Aorta (tissue), 5 donors: ENCODE measurements at regions not wholly inside any gene's neighbourhood (a gene's known extent, or its start where the extent isn't known, plus 50 kb on each side); places are given as distances from the start of the nearest gene placed in this dataset.

ENCODE experiments used
- ATAC-seq: fragments of 200-7000 bp; cut with Tn5 transposase; one replicate; pipeline ENCODE4 v1.9.1; 2022; ENCODE audit warnings: moderate library complexity; ENCODE audit not compliant: low FRiP score
- DNase-seq, 2 donors: peaks; one replicate each; pipeline ENCODE4 v3.0.0-alpha.2; 2020
- H3K27ac ChIP-seq, 2 donors: one replicate each; pipeline ENCODE4 v1.5.1; 2013; ENCODE audit warnings: low read length in 2 of 2, mild to moderate bottlenecking in 2 of 2, moderate library complexity in 2 of 2, control low read depth in 1 of 2, inconsistent platforms in 1 of 2, low read depth in 1 of 2
- H3K27me3 ChIP-seq, 2 donors: one replicate each; pipeline ENCODE4 v1.6.1; 2013; ENCODE audit warnings: control low read depth in 1 of 2, low read length in 1 of 2, mild to moderate bottlenecking in 1 of 2, moderate library complexity in 1 of 2; ENCODE audit not compliant: insufficient read depth in 2 of 2, control insufficient read depth in 1 of 2
- H3K36me3 ChIP-seq, 2 donors: one replicate each; pipeline ENCODE4 v1.6.1; 2013; ENCODE audit warnings: control low read depth in 1 of 2, low read length in 1 of 2, mild to moderate bottlenecking in 1 of 2; ENCODE audit not compliant: insufficient read depth in 2 of 2, control insufficient read depth in 1 of 2
- H3K4me1 ChIP-seq, 2 donors: one replicate each; pipeline ENCODE4 v1.6.1; 2013; ENCODE audit warnings: low read length in 2 of 2, control low read depth in 1 of 2, mild to moderate bottlenecking in 1 of 2, moderate library complexity in 1 of 2; ENCODE audit not compliant: insufficient read depth in 2 of 2, control insufficient read depth in 1 of 2
- H3K4me3 ChIP-seq, 2 donors: one replicate each; pipeline ENCODE4 v1.5.1; 2013; ENCODE audit warnings: low read length in 2 of 2, control low read depth in 1 of 2, mild to moderate bottlenecking in 1 of 2
- H3K9me3 ChIP-seq: one replicate; pipeline ENCODE4 v1.6.1; 2013; ENCODE audit warnings: mild to moderate bottlenecking, low read length; ENCODE audit not compliant: control insufficient read depth
- WGBS, 2 donors: extraction: QIAGEN DNeasy Blood & Tissue Kit; methylation state at CpG; one replicate each; pipeline ENCODE4 v1.1.7; 2013; 5-methylcytosine and 5-hydroxymethylcytosine counted together
- intact Hi-C, 2 donors: fragments of 100-400 bp; cut with DNase I; formaldehyde crosslinking; loops; one replicate each; pipeline versions ENCODE4 v1.14.2 to v1.15.0; 2022
- donor health status: healthy with polysubstance abuse.
- donor health status: Bipolar disorder and iron deficiency.
- donor health status: DM: no; HTN: no; CAD: no.
- donor health status: DM: no; HTN: no; CAD: no.
- donor health status: DM: yes; HTN: yes; CAD: no.

- H3K27me3 ChIP-seq = no peaks in the 10 kb centered on the region
- whole genome bisulfite sequencing, 2 donors = 68 to 69% methylated on average over 2 of the region's 2 CpGs
- no peak overlapping the region for H3K4me3 ChIP-seq
- no peaks in the 10 kb centered on the region for H3K4me1 ChIP-seq
- DNase-seq = no peak
- H3K27ac ChIP-seq = no peak overlapping the region
- no peaks in the 10 kb centered on the region for H3K9me3 ChIP-seq
- no peaks in the 10 kb centered on the region for H3K36me3 ChIP-seq
- intact Hi-C loops = no loop called here
- no peak for ATAC-seq
Observed at GRCh38 chr9:1208157-1208556, 158.0 kb downstream of the DMRT2 start.

- Histone ChIP-seq H3K9me3 (no peaks in the 10 kb centered on the region), H3K4me3 (no peak overlapping the region), H3K27me3 (no peaks in the 10 kb centered on the region), H3K4me1 (no peaks in the 10 kb centered on the region), H3K36me3 (no peaks in the 10 kb centered on the region), H3K27ac (no peak overlapping the region)
- ATAC-seq (no peak), DNase-seq (no peak)
- intact Hi-C loops = no loop called here
- 74 to 77% methylated on average over 3 of the region's 3 CpGs for WGBS, 2 donors
Observed at GRCh38 chr9:1210954-1211353, 160.8 kb downstream of the DMRT2 start.

DNA sequence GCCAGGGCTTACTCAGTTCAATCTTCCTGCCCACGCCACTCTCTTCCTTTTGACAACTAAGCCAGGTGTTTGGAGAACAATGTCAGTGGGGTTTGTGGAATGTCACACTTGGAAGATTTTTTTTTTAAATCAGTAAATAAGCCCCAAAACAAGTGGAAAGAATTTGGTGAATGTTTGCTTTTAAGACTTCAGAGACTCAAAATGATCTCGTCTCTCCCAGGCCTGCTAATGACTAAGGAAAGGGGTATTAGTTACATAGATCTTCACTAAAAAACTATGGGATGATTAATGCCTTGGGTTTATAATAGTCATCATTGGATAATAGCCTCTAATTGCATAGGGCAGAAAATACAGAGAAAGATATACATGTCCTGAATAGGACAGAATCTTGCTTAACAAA lies 166.4 kb downstream of the DMRT2 start:
- Histone ChIP-seq H3K4me1 (no peaks in the 10 kb centered on the region), H3K36me3 (no peaks in the 10 kb centered on the region), H3K4me3 (no peak overlapping the region), H3K27ac (no peak overlapping the region), H3K27me3 (no peaks in the 10 kb centered on the region), H3K9me3 (no peaks in the 10 kb centered on the region)
- ATAC-seq (no peak), DNase-seq (no peak)
- WGBS, 2 donors = 71 to 73% methylated on average over 2 of the region's 2 CpGs
- intact Hi-C loops = no loop called here

DNA sequence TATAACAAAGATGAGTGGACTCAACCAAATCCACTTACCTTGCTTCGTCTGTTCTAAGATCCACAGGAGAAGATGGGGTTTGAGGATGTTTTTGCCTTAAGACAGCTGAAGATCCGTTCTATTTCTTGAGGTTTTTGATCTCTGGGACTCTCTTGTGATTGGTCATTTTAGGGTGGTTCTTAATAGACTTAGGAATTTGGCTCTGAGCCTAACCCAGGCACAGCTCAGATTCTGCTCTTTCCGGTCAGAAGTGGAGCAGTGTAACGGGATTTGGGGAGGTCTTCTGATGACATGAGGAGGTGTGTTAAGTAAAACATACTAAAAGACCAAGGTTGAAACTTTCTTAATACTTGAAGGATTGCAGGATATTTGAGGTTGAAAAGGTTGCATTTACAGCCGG lies 166.9 kb downstream of the DMRT2 start:
- intact Hi-C loops = no loop called here

GRCh38 chr9:1219284-1219683 lies 169.1 kb downstream of the DMRT2 start:
- ATAC-seq = no peak

More for the DNA sequence above, 166.9 kb downstream of the DMRT2 start:
- no peaks in the 10 kb centered on the region for H3K36me3 ChIP-seq
- no peaks in the 10 kb centered on the region for H3K4me1 ChIP-seq
- no peak overlapping the region for H3K4me3 ChIP-seq
- H3K27me3 ChIP-seq = no peaks in the 10 kb centered on the region
- 56 to 60% methylated on average over 5 of the region's 5 CpGs for WGBS, 2 donors
- no peak overlapping the region for H3K27ac ChIP-seq
- H3K9me3 ChIP-seq = no peaks in the 10 kb centered on the region
- DNase-seq (no peak), ATAC-seq (no peak)

GRCh38 chr9:1221298-1221697 lies 171.1 kb downstream of the DMRT2 start:
- intact Hi-C loops = no loop called here
- no peak overlapping the region for H3K27ac ChIP-seq
- ATAC-seq (no peak), DNase-seq (no peak)
- no peaks in the 10 kb centered on the region for H3K36me3 ChIP-seq
- 50 to 54% methylated on average over 7 of the region's 7 CpGs for WGBS, 2 donors
- H3K4me3 ChIP-seq = no peak overlapping the region
- H3K27me3 ChIP-seq = no peaks in the 10 kb centered on the region
- no peaks in the 10 kb centered on the region for H3K4me1 ChIP-seq
- no peaks in the 10 kb centered on the region for H3K9me3 ChIP-seq

More at GRCh38 chr9:1219284-1219683, 169.1 kb downstream of the DMRT2 start:
- Histone ChIP-seq H3K9me3 (no peaks in the 10 kb centered on the region), H3K27me3 (no peaks in the 10 kb centered on the region), H3K27ac (no peak overlapping the region), H3K36me3 (no peaks in the 10 kb centered on the region), H3K4me1 (no peaks in the 10 kb centered on the region), H3K4me3 (no peak overlapping the region)
- 43 to 44% methylated on average over 2 of the region's 2 CpGs for WGBS, 2 donors
- DNase-seq = no peak
- intact Hi-C loops = no loop called here

- 26 to 38% methylated on average over 3 of the region's 3 CpGs for WGBS, 2 donors
- intact Hi-C loops = no loop called here
- no peak overlapping the region for H3K27ac ChIP-seq
- no peaks in the 10 kb centered on the region for H3K36me3 ChIP-seq
- no peaks in the 10 kb centered on the region for H3K27me3 ChIP-seq
- DNase-seq = no peak
- no peak overlapping the region for H3K4me3 ChIP-seq
- ATAC-seq = no peak
- H3K9me3 ChIP-seq = no peaks in the 10 kb centered on the region
- no peaks in the 10 kb centered on the region for H3K4me1 ChIP-seq
Observed at GRCh38 chr9:1222511-1222910, 172.4 kb downstream of the DMRT2 start.

- H3K27ac ChIP-seq = peak overlapping the region in 1 of 2 donors; percentile 33
- no peaks in the 10 kb centered on the region for H3K9me3 ChIP-seq
- intact Hi-C loops = no loop called here
- WGBS, 2 donors = 9% methylated on average over 11 of the region's 11 CpGs
- peak; percentile 88 for ATAC-seq
- peaks cover 0 to 3% of the 10 kb centered on the region in 2 donors for H3K4me1 ChIP-seq
- peak in 1 of 2 donors; percentile 64 for DNase-seq
- H3K4me3 ChIP-seq = no peak overlapping the region
- no peaks in the 10 kb centered on the region for H3K36me3 ChIP-seq
- H3K27me3 ChIP-seq = peaks cover 0 to 2% of the 10 kb centered on the region in 2 donors
Observed at GRCh38 chr9:1231998-1232919, 182.1 kb downstream of the DMRT2 start.

DNA sequence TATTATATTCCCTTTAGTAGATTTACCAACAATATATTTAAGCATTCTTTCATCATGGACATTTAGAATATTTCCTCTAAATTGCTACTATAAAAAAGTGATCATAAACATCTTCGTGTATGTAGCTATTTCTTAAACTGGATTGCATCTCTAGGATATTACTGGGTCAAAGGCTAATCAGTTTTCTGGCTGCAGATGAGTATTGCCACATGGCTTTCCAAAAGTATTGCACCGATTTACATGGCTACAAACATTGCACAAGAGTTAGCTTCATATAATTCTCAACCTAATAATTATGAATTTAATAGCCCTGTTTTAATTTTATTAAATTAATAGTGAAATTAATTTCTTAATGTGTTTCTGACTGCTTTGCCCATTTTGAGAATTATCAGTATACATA lies 183.4 kb downstream of the DMRT2 start:
- no peak for DNase-seq
- Histone ChIP-seq H3K27me3 (peaks cover 0 to 2% of the 10 kb centered on the region in 2 donors), H3K27ac (no peak overlapping the region), H3K4me1 (peaks cover 0 to 3% of the 10 kb centered on the region in 2 donors), H3K36me3 (no peaks in the 10 kb centered on the region), H3K4me3 (no peak overlapping the region), H3K9me3 (no peaks in the 10 kb centered on the region)
- WGBS, 2 donors = 82 to 83% methylated on average over 2 of the region's 2 CpGs
- no peak for ATAC-seq
- intact Hi-C loops = no loop called here
